Smooth muscle cell (in vitro differentiated cells): ENCODE measurements at regions not wholly inside any gene's neighbourhood (a gene's known extent, or its start where the extent isn't known, plus 50 kb on each side); places are given as distances from the start of the nearest gene placed in this dataset.

ENCODE experiments used
- DNase-seq: peaks from one replicate; lab custom pipeline; 2025; ENCODE audit not compliant: unreplicated experiment; lab: John Stamatoyannopoulos, UW
- H2AFZ ChIP-seq: fragments of 200-600 bp; sonication (generic); 2 replicates; pipeline ENCODE4 v1.6.0; 2016; ENCODE audit warnings: antibody characterized with exemption, low read depth, mild to moderate bottlenecking
- H3F3A ChIP-seq: fragments of 200-600 bp; sonication (generic); 2 replicates; pipeline ENCODE4 v1.6.0; 2017; ENCODE audit warnings: antibody characterized with exemption, low read depth
- H3K27ac ChIP-seq: fragments of 200-600 bp; sonication (generic); 2 replicates; pipeline ENCODE4 v1.5.1; 2016; ENCODE audit warnings: low read depth, mild to moderate bottlenecking
- H3K27me3 ChIP-seq: fragments of 200-600 bp; sonication (generic); 2 replicates; pipeline ENCODE4 v1.6.1; 2016; ENCODE audit warnings: low read depth, mild to moderate bottlenecking
- H3K36me3 ChIP-seq: fragments of 200-600 bp; sonication (generic); 2 replicates; pipeline ENCODE4 v1.5.1; 2016; ENCODE audit warnings: low read depth
- H3K4me1 ChIP-seq: fragments of 200-600 bp; sonication (generic); 2 replicates; pipeline ENCODE4 v1.5.1; 2016; ENCODE audit warnings: low read depth
- H3K4me2 ChIP-seq: fragments of 200-600 bp; sonication (generic); 2 replicates; pipeline ENCODE4 v1.6.0; 2016; ENCODE audit warnings: mild to moderate bottlenecking
- H3K4me3 ChIP-seq: fragments of 200-600 bp; sonication (generic); 2 replicates; pipeline ENCODE4 v1.5.1; 2016; ENCODE audit warnings: mild to moderate bottlenecking
- H3K79me2 ChIP-seq: fragments of 200-600 bp; sonication (generic); 2 replicates; pipeline ENCODE4 v1.6.0; 2016; ENCODE audit warnings: low read depth, mild to moderate bottlenecking
- H3K9ac ChIP-seq: fragments of 200-600 bp; sonication (generic); 2 replicates; pipeline ENCODE4 v1.6.0; 2016; ENCODE audit warnings: low read depth
- H3K9me3 ChIP-seq: fragments of 200-600 bp; sonication (generic); replicated peaks from 2 replicates; pipeline ENCODE4 v1.5.1; 2016; ENCODE audit warnings: low read depth
- H4K20me1 ChIP-seq: fragments of 200-600 bp; sonication (generic); 2 replicates; pipeline ENCODE4 v1.6.0; 2016; ENCODE audit warnings: low read depth
- WGBS: methylation state at CpG from one replicate; pipeline ENCODE4 v1.1.7; 2016; ENCODE audit warnings: low lambda C conversion rate; 5-methylcytosine and 5-hydroxymethylcytosine counted together
- TF ChIP-seq, protein P1 (sequence below): fragments of 200-600 bp; sonication (generic); IDR thresholded peaks from 2 replicates; pipeline ENCODE4 v1.5.1; 2017; ENCODE audit warnings: borderline replicate concordance, mild to moderate bottlenecking, antibody characterized with exemption; ENCODE audit not compliant: insufficient read depth, poor library complexity, severe bottlenecking

DNA sequence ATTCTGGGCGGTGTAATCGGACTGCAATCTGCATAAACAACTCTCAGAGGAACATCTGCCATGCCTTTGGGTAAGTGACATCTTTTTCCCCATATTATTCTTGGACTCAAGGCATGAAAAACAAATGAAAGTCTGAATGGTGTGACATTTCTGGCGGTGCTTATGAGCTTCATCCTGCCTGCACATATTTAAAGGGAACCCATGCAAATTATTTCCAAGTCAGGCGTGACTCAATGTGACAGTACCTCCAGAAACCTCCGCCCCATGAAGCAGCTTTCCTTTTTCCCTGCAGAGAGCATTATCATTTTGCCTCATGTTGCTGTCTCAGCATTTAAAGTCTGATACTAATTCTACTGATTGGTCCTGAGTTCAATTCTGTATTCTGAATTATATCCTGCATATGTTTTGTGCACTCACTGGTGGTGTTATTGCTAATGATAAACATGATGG lies 585.4 kb downstream of the SNAPC1 start:
- Histone ChIP-seq H4K20me1 (no peaks in the 10 kb centered on the region), H3K4me2 (no peak overlapping the region), H3K9ac (no peak overlapping the region), H2AFZ (no peak overlapping the region), H3F3A (no peaks in the 10 kb centered on the region), H3K36me3 (no peaks in the 10 kb centered on the region), H3K4me3 (no peak overlapping the region), H3K9me3 (peaks cover 6% of the 10 kb centered on the region), H3K27ac (no peak overlapping the region), H3K27me3 (no peaks in the 10 kb centered on the region), H3K4me1 (peaks cover 5% of the 10 kb centered on the region), H3K79me2 (no peaks in the 10 kb centered on the region)
- DNase-seq: no peak
- TF ChIP-seq, protein P1, sequence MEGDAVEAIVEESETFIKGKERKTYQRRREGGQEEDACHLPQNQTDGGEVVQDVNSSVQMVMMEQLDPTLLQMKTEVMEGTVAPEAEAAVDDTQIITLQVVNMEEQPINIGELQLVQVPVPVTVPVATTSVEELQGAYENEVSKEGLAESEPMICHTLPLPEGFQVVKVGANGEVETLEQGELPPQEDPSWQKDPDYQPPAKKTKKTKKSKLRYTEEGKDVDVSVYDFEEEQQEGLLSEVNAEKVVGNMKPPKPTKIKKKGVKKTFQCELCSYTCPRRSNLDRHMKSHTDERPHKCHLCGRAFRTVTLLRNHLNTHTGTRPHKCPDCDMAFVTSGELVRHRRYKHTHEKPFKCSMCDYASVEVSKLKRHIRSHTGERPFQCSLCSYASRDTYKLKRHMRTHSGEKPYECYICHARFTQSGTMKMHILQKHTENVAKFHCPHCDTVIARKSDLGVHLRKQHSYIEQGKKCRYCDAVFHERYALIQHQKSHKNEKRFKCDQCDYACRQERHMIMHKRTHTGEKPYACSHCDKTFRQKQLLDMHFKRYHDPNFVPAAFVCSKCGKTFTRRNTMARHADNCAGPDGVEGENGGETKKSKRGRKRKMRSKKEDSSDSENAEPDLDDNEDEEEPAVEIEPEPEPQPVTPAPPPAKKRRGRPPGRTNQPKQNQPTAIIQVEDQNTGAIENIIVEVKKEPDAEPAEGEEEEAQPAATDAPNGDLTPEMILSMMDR: no peak
- 94% methylated on average over 5 of the region's 5 CpGs for WGBS

DNA sequence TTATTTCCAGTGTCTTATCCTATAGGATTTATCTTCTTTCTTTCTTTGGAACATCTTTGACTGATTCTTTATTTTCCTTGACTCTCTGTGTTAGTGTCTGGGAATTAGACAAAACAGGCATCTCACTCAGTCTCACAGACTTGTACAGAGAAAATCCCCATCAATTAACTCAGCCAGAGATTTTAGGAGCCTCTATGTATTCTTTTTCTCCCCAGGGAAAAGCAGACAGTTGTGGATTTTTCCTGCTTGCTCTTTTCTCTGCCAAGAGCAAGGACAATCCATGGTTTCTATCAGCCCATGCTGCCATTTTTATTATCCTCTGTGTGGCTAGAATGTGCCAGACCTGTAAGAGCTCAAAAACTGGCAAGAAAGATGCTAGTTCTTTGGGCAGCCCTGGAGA lies 595.1 kb downstream of the SNAPC1 start:
- no peaks in the 10 kb centered on the region for H3K36me3 ChIP-seq
- H3K4me2 ChIP-seq: no peak overlapping the region
- no peaks in the 10 kb centered on the region for H3K79me2 ChIP-seq
- H3F3A ChIP-seq: no peaks in the 10 kb centered on the region
- no peak overlapping the region for H2AFZ ChIP-seq
- DNase-seq: no peak
- peaks cover under 1% of the 10 kb centered on the region for H3K9me3 ChIP-seq
- H3K27ac ChIP-seq: no peak overlapping the region
- no peak overlapping the region for H3K4me3 ChIP-seq
- TF ChIP-seq, protein P1: no peak
- H4K20me1 ChIP-seq: no peaks in the 10 kb centered on the region
- no peaks in the 10 kb centered on the region for H3K4me1 ChIP-seq
- no peak overlapping the region for H3K9ac ChIP-seq
- no peaks in the 10 kb centered on the region for H3K27me3 ChIP-seq

DNA sequence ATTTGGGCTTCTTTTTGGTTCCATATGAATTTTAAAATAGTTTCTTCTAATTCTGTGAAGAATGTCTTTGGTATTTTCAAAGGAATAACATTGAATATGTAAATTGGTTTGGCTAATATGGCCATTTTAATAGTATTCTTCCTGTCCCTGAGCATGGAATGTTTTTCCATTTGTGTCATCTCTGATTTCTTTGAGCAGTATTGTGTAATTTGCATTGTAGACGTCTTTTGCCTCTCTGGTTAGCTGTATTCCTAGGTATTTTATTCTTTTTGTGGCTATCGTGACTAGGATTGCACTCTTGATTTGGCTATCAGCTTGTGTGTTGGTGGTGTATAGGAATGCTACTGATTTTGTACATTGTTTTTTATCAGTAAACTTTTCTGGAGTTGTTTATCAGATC lies 601.9 kb downstream of the SNAPC1 start:
- 34% methylated on average over 2 of the region's 2 CpGs for WGBS
- H3F3A ChIP-seq: peaks cover 3% of the 10 kb centered on the region
- H3K9me3 ChIP-seq: no peaks in the 10 kb centered on the region
- TF ChIP-seq, protein P1: no peak
- no peak overlapping the region for H2AFZ ChIP-seq
- peak overlapping the region; percentile 4 for H3K4me2 ChIP-seq
- H3K79me2 ChIP-seq: no peaks in the 10 kb centered on the region
- no peaks in the 10 kb centered on the region for H3K27me3 ChIP-seq
- peak overlapping the region; percentile 72 for H3K27ac ChIP-seq
- H4K20me1 ChIP-seq: no peaks in the 10 kb centered on the region
- no peak overlapping the region for H3K4me3 ChIP-seq
- no peaks in the 10 kb centered on the region for H3K4me1 ChIP-seq
- no peak for DNase-seq
- H3K36me3 ChIP-seq: no peaks in the 10 kb centered on the region
- no peak overlapping the region for H3K9ac ChIP-seq

DNA sequence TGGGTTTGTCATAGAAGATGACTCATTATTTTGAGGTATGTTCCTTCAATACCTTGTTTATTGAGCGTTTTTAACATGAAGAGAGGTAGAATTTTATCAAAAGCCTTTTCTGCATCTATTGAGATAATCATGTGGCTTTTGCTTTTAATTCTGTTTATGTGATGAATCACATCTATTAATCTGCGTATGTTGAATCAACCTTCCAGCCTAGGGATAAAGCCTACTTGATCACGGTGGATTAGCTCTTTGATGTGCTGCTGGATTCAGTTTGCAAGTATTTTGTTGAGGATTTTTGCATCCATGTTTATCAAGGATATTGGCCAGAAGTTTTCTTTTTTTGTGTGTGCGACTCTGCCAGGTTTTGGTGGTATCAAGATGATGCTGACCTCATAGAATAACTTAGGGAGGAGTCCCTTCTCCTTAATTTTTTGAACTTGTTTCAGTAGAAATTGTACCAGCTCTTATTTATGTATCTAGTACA lies 602.6 kb downstream of the SNAPC1 start:
- no peak for DNase-seq
- H3K9me3 ChIP-seq: no peaks in the 10 kb centered on the region
- WGBS: 40% methylated on average over 4 of the region's 4 CpGs
- H3K4me3 ChIP-seq: no peak overlapping the region
- H2AFZ ChIP-seq: no peak overlapping the region
- H3K4me2 ChIP-seq: peak overlapping the region; percentile 51
- no peaks in the 10 kb centered on the region for H4K20me1 ChIP-seq
- H3K9ac ChIP-seq: no peak overlapping the region
- no peaks in the 10 kb centered on the region for H3K79me2 ChIP-seq
- peak overlapping the region; percentile 72 for H3K27ac ChIP-seq
- TF ChIP-seq, protein P1: no peak
- H3K4me1 ChIP-seq: no peaks in the 10 kb centered on the region
- H3K36me3 ChIP-seq: no peaks in the 10 kb centered on the region
- no peaks in the 10 kb centered on the region for H3K27me3 ChIP-seq
- peaks cover 3% of the 10 kb centered on the region for H3F3A ChIP-seq
